Activated naive CD4-positive, alpha-beta T cell treated with anti-CD3 and anti-CD28 coated beads, Interleukin-2, amount 10 ng/mL, durations not matched to agents 7 days and 5 days (primary cell): ENCODE measurements at regions not wholly inside any gene's neighbourhood (a gene's known extent, or its start where the extent isn't known, plus 50 kb on each side); places are given as distances from the start of the nearest gene placed in this dataset.

ENCODE experiments used
- CTCF ChIA-PET: fragments of 350-600 bp; sonication (Branson Sonifier 250); formaldehyde crosslinking; loops from one replicate; lab custom pipeline; 2021; ENCODE audit warnings: antibody characterized with exemption; lab: Charles Lee
- DNase-seq: peaks from one replicate; pipeline ENCODE4 v3.0.0-alpha.2; 2020
- H3K27ac Mint-ChIP-seq: one replicate; pipeline ENCODE4 v1.8.0; 2021; ENCODE audit warnings: mild to moderate bottlenecking, moderate library complexity, mixed read lengths
- H3K27me3 Mint-ChIP-seq: one replicate; pipeline ENCODE4 v1.8.0; 2021; ENCODE audit warnings: mild to moderate bottlenecking, mixed read lengths
- H3K36me3 Mint-ChIP-seq: one replicate; pipeline ENCODE4 v1.8.0; 2021; ENCODE audit warnings: mixed read lengths
- H3K4me1 Mint-ChIP-seq: one replicate; pipeline ENCODE4 v1.8.0; 2021; ENCODE audit warnings: mixed read lengths
- H3K4me3 Mint-ChIP-seq: one replicate; pipeline ENCODE4 v1.8.0; 2021; ENCODE audit warnings: mild to moderate bottlenecking, moderate library complexity, mixed read lengths
- H3K9me3 Mint-ChIP-seq: one replicate; pipeline ENCODE4 v1.8.0; 2021; ENCODE audit warnings: mixed read lengths

- CTCF ChIA-PET, result no interaction called here
- no peak overlapping the region for H3K4me3 Mint-ChIP-seq
- no peaks in the 10 kb centered on the region for H3K27me3 Mint-ChIP-seq
- H3K9me3 Mint-ChIP-seq, result peaks cover 6% of the 10 kb centered on the region
- no peaks in the 10 kb centered on the region for H3K4me1 Mint-ChIP-seq
- H3K36me3 Mint-ChIP-seq, result no peaks in the 10 kb centered on the region
- no peak for DNase-seq
- no peak overlapping the region for H3K27ac Mint-ChIP-seq
Measured at GRCh38 chr2:183608747-183609146, 484.5 kb downstream of the NUP35 start.

GRCh38 chr2:183610724-183611123 lies 486.5 kb downstream of the NUP35 start:
- Mint-ChIP-seq H3K4me1 (no peaks in the 10 kb centered on the region), H3K27ac (no peak overlapping the region), H3K4me3 (no peak overlapping the region), H3K9me3 (peaks cover 6% of the 10 kb centered on the region), H3K36me3 (no peaks in the 10 kb centered on the region), H3K27me3 (no peaks in the 10 kb centered on the region)
- CTCF ChIA-PET, result no interaction called here
- no peak for DNase-seq

GRCh38 chr2:183614799-183615435 lies 490.7 kb downstream of the NUP35 start:
- Mint-ChIP-seq H3K9me3 (peaks cover 25% of the 10 kb centered on the region), H3K27ac (no peak overlapping the region), H3K4me3 (no peak overlapping the region), H3K27me3 (no peaks in the 10 kb centered on the region), H3K4me1 (no peaks in the 10 kb centered on the region), H3K36me3 (no peaks in the 10 kb centered on the region)
- CTCF ChIA-PET, result no interaction called here
- DNase-seq, result no peak

- no peak for DNase-seq
- Mint-ChIP-seq H3K9me3 (peaks cover 19% of the 10 kb centered on the region), H3K27ac (no peak overlapping the region), H3K4me1 (no peaks in the 10 kb centered on the region), H3K36me3 (no peaks in the 10 kb centered on the region), H3K27me3 (no peaks in the 10 kb centered on the region), H3K4me3 (no peak overlapping the region)
- CTCF ChIA-PET, result no interaction called here
Measured at GRCh38 chr2:183623227-183623626, 499.0 kb downstream of the NUP35 start.

- Mint-ChIP-seq H3K9me3 (no peaks in the 10 kb centered on the region), H3K36me3 (no peaks in the 10 kb centered on the region), H3K4me1 (no peaks in the 10 kb centered on the region), H3K27ac (no peak overlapping the region), H3K4me3 (no peak overlapping the region), H3K27me3 (no peaks in the 10 kb centered on the region)
- CTCF ChIA-PET, result no interaction called here
- DNase-seq, result no peak
Measured at GRCh38 chr2:183630964-183631363, 506.7 kb downstream of the NUP35 start.

GRCh38 chr2:183656121-183656520 lies 531.9 kb downstream of the NUP35 start:
- CTCF ChIA-PET, result no interaction called here
- H3K4me3 Mint-ChIP-seq, result no peak overlapping the region
- no peaks in the 10 kb centered on the region for H3K36me3 Mint-ChIP-seq
- DNase-seq, result no peak
- H3K27ac Mint-ChIP-seq, result no peak overlapping the region
- peaks cover 8% of the 10 kb centered on the region for H3K9me3 Mint-ChIP-seq
- no peaks in the 10 kb centered on the region for H3K4me1 Mint-ChIP-seq
- no peaks in the 10 kb centered on the region for H3K27me3 Mint-ChIP-seq

GRCh38 chr2:183665425-183665824 lies 541.2 kb downstream of the NUP35 start:
- no peak for DNase-seq
- Mint-ChIP-seq H3K36me3 (no peaks in the 10 kb centered on the region), H3K4me1 (no peaks in the 10 kb centered on the region), H3K9me3 (peaks cover 8% of the 10 kb centered on the region), H3K27me3 (no peaks in the 10 kb centered on the region), H3K27ac (no peak overlapping the region), H3K4me3 (no peak overlapping the region)
- CTCF ChIA-PET, result no interaction called here

GRCh38 chr2:183666031-183666430 lies 541.8 kb downstream of the NUP35 start:
- Mint-ChIP-seq H3K27me3 (no peaks in the 10 kb centered on the region), H3K4me3 (no peak overlapping the region), H3K9me3 (peaks cover 6% of the 10 kb centered on the region), H3K36me3 (no peaks in the 10 kb centered on the region), H3K4me1 (no peaks in the 10 kb centered on the region), H3K27ac (no peak overlapping the region)
- CTCF ChIA-PET, result no interaction called here
- DNase-seq, result no peak

GRCh38 chr2:183671233-183671632 lies 547.0 kb downstream of the NUP35 start:
- Mint-ChIP-seq H3K27me3 (no peaks in the 10 kb centered on the region), H3K4me1 (no peaks in the 10 kb centered on the region), H3K27ac (no peak overlapping the region), H3K4me3 (no peak overlapping the region), H3K9me3 (no peaks in the 10 kb centered on the region), H3K36me3 (no peaks in the 10 kb centered on the region)
- no peak for DNase-seq
- CTCF ChIA-PET, result no interaction called here

- H3K4me3 Mint-ChIP-seq, result no peak overlapping the region
- H3K27me3 Mint-ChIP-seq, result no peaks in the 10 kb centered on the region
- no peaks in the 10 kb centered on the region for H3K36me3 Mint-ChIP-seq
- H3K9me3 Mint-ChIP-seq, result peaks cover 2% of the 10 kb centered on the region
- no peak for DNase-seq
- CTCF ChIA-PET, result no interaction called here
- H3K27ac Mint-ChIP-seq, result no peak overlapping the region
- no peaks in the 10 kb centered on the region for H3K4me1 Mint-ChIP-seq
Measured at GRCh38 chr2:183678908-183679307, 554.7 kb downstream of the NUP35 start.

GRCh38 chr2:183680573-183680972 lies 556.3 kb downstream of the NUP35 start:
- Mint-ChIP-seq H3K27me3 (no peaks in the 10 kb centered on the region), H3K36me3 (no peaks in the 10 kb centered on the region), H3K27ac (no peak overlapping the region), H3K4me1 (no peaks in the 10 kb centered on the region), H3K4me3 (no peak overlapping the region), H3K9me3 (peaks cover 6% of the 10 kb centered on the region)
- no peak for DNase-seq
- CTCF ChIA-PET, result no interaction called here

GRCh38 chr2:183684686-183685085 lies 560.4 kb downstream of the NUP35 start:
- no peak overlapping the region for H3K27ac Mint-ChIP-seq
- no peak overlapping the region for H3K4me3 Mint-ChIP-seq
- peaks cover 6% of the 10 kb centered on the region for H3K9me3 Mint-ChIP-seq
- no peaks in the 10 kb centered on the region for H3K27me3 Mint-ChIP-seq
- CTCF ChIA-PET, result no interaction called here
- H3K36me3 Mint-ChIP-seq, result no peaks in the 10 kb centered on the region
- DNase-seq, result no peak
- H3K4me1 Mint-ChIP-seq, result no peaks in the 10 kb centered on the region

- DNase-seq, result no peak
- no peak overlapping the region for H3K27ac Mint-ChIP-seq
- H3K4me1 Mint-ChIP-seq, result no peaks in the 10 kb centered on the region
- H3K27me3 Mint-ChIP-seq, result no peaks in the 10 kb centered on the region
- CTCF ChIA-PET, result no interaction called here
- no peaks in the 10 kb centered on the region for H3K36me3 Mint-ChIP-seq
- H3K9me3 Mint-ChIP-seq, result peaks cover 12% of the 10 kb centered on the region
- no peak overlapping the region for H3K4me3 Mint-ChIP-seq
Measured at GRCh38 chr2:183696028-183696427, 571.8 kb downstream of the NUP35 start.

GRCh38 chr2:183709829-183710228 lies 585.6 kb downstream of the NUP35 start:
- Mint-ChIP-seq H3K4me3 (no peak overlapping the region), H3K36me3 (no peaks in the 10 kb centered on the region), H3K9me3 (peaks cover 11% of the 10 kb centered on the region), H3K27ac (no peak overlapping the region), H3K4me1 (no peaks in the 10 kb centered on the region), H3K27me3 (no peaks in the 10 kb centered on the region)
- CTCF ChIA-PET, result no interaction called here
- no peak for DNase-seq

- H3K4me1 Mint-ChIP-seq, result no peaks in the 10 kb centered on the region
- H3K4me3 Mint-ChIP-seq, result no peak overlapping the region
- H3K27me3 Mint-ChIP-seq, result no peaks in the 10 kb centered on the region
- peaks cover 2% of the 10 kb centered on the region for H3K9me3 Mint-ChIP-seq
- no peaks in the 10 kb centered on the region for H3K36me3 Mint-ChIP-seq
- CTCF ChIA-PET, result interaction anchor here (0.6 kb wide), 1 partner anchor 67 kb away, joined by 3 read pairs; no protein-coding TSS in a partner anchor
- no peak overlapping the region for H3K27ac Mint-ChIP-seq
- DNase-seq, result no peak
Measured at GRCh38 chr2:183718246-183718645, 594.0 kb downstream of the NUP35 start.

GRCh38 chr2:183723278-183723677 lies 599.0 kb downstream of the NUP35 start:
- Mint-ChIP-seq H3K36me3 (no peaks in the 10 kb centered on the region), H3K27me3 (no peaks in the 10 kb centered on the region), H3K4me3 (no peak overlapping the region), H3K4me1 (no peaks in the 10 kb centered on the region), H3K27ac (no peak overlapping the region), H3K9me3 (peaks cover 2% of the 10 kb centered on the region)
- CTCF ChIA-PET, result no interaction called here
- DNase-seq, result no peak
